Fibroblast of skin of left biceps (primary cell): ENCODE measurements at regions not wholly inside any gene's neighbourhood (a gene's known extent, or its start where the extent isn't known, plus 50 kb on each side); places are given as distances from the start of the nearest gene placed in this dataset.
"Not testable (repeated sequence)": the region's sequence is repeated elsewhere in the genome, so short reads cannot be mapped to it uniquely, and the experiment has no call there.

ENCODE experiments used
- DNase-seq, 2 experiments: peaks; one replicate each; pipeline ENCODE4 v3.0.0-alpha.2; 2013; ENCODE audit warnings: low read depth in 2 of 2

GRCh38 chr15:62907275-62907674 lies 135.3 kb upstream of the TPM1 start:
- no peak for DNase-seq

- DNase-seq: not testable (repeated sequence)
These were observed 134.2 kb upstream of the TPM1 start for GRCh38 chr15:62908341-62908740.

- DNase-seq: no peak
These were observed 133.3 kb upstream of the TPM1 start for GRCh38 chr15:62909257-62909656.

- DNase-seq: no peak
These were observed 130.3 kb upstream of the TPM1 start for GRCh38 chr15:62912282-62912681.

GRCh38 chr15:62912808-62913207 lies 129.7 kb upstream of the TPM1 start:
- DNase-seq: no peak

- no peak for DNase-seq
These were observed 129.3 kb upstream of the TPM1 start for GRCh38 chr15:62913246-62913645.

GRCh38 chr15:62914461-62915079 lies 128.0 kb upstream of the TPM1 start:
- DNase-seq: no peak

- peak; percentile 48 to 63 for DNase-seq
These were observed 121.7 kb upstream of the TPM1 start for GRCh38 chr15:62920682-62921502.

GRCh38 chr15:62922514-62922913 lies 120.0 kb upstream of the TPM1 start:
- no peak for DNase-seq

- DNase-seq: no peak
These were observed 116.7 kb upstream of the TPM1 start for GRCh38 chr15:62925875-62926274.

- DNase-seq: no peak
These were observed 115.4 kb upstream of the TPM1 start for GRCh38 chr15:62927196-62927595.

GRCh38 chr15:62927836-62928235 lies 114.7 kb upstream of the TPM1 start:
- DNase-seq: peak in 1 of 2 experiments; percentile 21

GRCh38 chr15:62928242-62928999 lies 114.1 kb upstream of the TPM1 start:
- peak; percentile 89 to 91 for DNase-seq

GRCh38 chr15:62929000-62929357 lies 113.6 kb upstream of the TPM1 start:
- DNase-seq: no peak

GRCh38 chr15:62931650-62932049 lies 110.9 kb upstream of the TPM1 start:
- no peak for DNase-seq

- peak; percentile 96 to 97 for DNase-seq
These were observed 110.1 kb upstream of the TPM1 start for GRCh38 chr15:62932436-62932835.

- DNase-seq: no peak
These were observed 109.2 kb upstream of the TPM1 start for GRCh38 chr15:62933386-62933785.

GRCh38 chr15:62934236-62934971 lies 108.1 kb upstream of the TPM1 start:
- no peak for DNase-seq

GRCh38 chr15:62935300-62936081 lies 107.1 kb upstream of the TPM1 start:
- DNase-seq: no peak

GRCh38 chr15:62938825-62939224 lies 103.7 kb upstream of the TPM1 start:
- no peak for DNase-seq

- no peak for DNase-seq
These were observed 102.3 kb upstream of the TPM1 start for GRCh38 chr15:62940093-62940754.
